ENCODE measurements at regions not wholly inside any gene's neighbourhood (a gene's known extent, or its start where the extent isn't known, plus 50 kb on each side); places are given as distances from the start of the nearest gene placed in this dataset.

DNA sequence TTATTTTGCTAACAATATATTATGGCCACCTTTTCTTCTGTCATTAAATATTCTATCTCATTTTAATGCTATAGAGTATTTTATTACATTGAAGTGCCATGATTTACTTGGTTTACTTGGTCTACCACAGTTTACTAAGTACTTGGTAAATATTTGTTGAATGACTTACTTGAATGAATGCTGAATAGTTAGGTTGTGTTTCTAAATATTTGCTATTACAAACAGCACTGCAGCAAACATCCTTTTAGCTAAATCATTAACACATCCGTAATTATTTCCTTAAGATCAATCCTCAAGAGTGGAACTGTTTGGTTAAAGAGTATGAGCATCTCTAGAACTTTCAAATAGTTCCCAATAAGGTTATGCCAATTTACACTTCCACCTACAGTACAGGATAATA is 318.7 kb downstream of the MYCN start:
- TF ChIP-seq, protein P1, sequence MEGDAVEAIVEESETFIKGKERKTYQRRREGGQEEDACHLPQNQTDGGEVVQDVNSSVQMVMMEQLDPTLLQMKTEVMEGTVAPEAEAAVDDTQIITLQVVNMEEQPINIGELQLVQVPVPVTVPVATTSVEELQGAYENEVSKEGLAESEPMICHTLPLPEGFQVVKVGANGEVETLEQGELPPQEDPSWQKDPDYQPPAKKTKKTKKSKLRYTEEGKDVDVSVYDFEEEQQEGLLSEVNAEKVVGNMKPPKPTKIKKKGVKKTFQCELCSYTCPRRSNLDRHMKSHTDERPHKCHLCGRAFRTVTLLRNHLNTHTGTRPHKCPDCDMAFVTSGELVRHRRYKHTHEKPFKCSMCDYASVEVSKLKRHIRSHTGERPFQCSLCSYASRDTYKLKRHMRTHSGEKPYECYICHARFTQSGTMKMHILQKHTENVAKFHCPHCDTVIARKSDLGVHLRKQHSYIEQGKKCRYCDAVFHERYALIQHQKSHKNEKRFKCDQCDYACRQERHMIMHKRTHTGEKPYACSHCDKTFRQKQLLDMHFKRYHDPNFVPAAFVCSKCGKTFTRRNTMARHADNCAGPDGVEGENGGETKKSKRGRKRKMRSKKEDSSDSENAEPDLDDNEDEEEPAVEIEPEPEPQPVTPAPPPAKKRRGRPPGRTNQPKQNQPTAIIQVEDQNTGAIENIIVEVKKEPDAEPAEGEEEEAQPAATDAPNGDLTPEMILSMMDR (IDR thresholded peaks at IDR 0.05; ENCODE audit: control insufficient read depth, extremely low read depth, insufficient read depth): no peak
- no peak for DNase-seq (ENCODE audit: low read depth)
- no peak overlapping the region for H3K4me3 ChIP-seq (ENCODE audit: low read depth, low read length)

DNA sequence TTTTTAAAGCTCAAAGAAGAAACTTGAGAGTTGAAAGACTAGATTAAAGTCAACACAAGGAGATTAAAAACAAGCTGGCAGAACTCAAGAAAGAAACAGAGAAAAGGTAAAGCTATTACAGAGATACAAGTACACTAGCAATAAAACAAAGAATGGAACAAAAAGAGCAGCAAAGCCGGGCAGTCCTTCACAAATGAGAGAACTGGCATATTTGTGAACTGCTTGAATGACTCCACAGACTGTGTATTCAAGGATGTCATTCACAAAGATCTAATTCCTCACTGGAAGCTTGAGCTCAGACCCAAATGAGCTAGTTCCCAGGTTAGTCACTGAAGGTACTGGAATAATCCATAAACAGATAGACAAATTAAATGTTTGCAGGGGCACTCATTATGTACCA is 318.0 kb downstream of the MYCN start:
- TF ChIP-seq, protein P1 (IDR thresholded peaks at IDR 0.05; ENCODE audit: control insufficient read depth, extremely low read depth, insufficient read depth): no peak
- DNase-seq (ENCODE audit: low read depth): no peak
- H3K4me3 ChIP-seq (ENCODE audit: low read depth, low read length): no peak overlapping the region

DNA sequence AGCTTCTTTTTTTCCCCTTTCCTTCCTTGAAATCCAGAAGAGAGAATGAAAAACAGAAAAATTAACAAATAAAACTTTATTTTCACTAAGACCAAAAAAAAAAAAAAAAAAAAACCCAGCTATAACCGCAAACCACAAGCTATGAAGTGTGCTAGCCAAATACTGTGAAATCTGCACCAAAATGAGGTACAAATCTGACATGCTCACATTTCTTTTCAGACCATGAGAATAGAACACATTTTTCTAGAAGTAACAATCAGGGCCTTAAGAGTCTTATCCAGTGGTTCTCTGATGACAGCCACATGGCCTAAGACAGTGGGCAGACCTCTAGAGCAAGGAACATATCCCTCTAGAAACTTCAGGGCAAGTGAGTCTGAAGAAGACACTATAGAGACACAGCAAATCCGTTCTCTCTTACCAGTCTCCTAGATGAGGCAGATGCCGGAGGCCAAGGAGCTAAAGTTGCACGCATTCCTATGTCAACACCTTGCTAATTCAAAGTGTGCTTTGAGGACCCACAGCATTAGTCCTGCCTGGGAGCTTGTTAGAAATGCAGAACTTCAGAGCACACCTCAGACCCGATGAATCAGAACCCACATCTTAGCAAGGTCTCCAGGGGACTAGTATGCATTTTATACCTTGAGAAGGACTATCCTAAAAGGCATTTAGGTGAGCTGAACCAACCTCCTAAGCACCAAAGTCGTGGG is 317.1 kb downstream of the MYCN start:
- DNase-seq (ENCODE audit: low read depth): no peak
- no peak overlapping the region for H3K4me3 ChIP-seq (ENCODE audit: low read depth, low read length)
- TF ChIP-seq, protein P1 (IDR thresholded peaks at IDR 0.05; ENCODE audit: control insufficient read depth, extremely low read depth, insufficient read depth): no peak

DNA sequence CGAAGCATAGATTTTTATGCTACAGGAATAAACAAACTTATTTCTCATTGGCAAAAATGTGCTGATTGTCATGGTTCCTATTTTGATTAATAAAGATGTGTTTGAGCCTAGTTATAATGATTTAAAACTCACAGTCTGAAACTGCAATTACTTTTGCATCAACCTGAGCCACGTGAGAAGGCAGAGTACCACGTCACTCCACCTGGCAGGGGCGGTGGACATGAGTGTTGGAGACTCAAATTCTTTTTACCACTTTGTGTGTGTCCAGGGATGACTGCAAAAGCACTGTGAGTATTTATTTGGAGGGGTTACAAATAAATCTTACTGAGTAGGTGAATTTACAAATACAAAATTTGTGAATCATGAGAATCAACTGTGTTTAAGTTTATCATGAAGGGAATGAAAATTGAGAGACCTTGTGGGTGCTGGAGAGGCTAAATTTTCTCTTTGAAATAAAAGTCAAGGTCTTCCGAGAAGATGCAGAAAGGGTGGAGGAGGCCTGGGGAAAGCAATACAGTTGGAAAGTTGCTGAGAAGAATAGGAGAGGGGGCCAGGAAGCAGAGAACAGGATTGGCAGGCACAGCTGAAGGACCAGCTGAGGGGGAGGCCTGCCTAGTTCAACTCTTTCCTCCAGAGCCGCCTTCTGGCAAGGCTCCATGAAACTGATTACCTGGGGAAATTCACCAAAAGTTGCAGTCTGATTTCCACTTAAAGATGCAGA is 316.4 kb downstream of the MYCN start:
- no peak for DNase-seq (ENCODE audit: low read depth)
- TF ChIP-seq, protein P1 (IDR thresholded peaks at IDR 0.05; ENCODE audit: control insufficient read depth, extremely low read depth, insufficient read depth): no peak
- H3K4me3 ChIP-seq (ENCODE audit: low read depth, low read length): no peak overlapping the region

DNA sequence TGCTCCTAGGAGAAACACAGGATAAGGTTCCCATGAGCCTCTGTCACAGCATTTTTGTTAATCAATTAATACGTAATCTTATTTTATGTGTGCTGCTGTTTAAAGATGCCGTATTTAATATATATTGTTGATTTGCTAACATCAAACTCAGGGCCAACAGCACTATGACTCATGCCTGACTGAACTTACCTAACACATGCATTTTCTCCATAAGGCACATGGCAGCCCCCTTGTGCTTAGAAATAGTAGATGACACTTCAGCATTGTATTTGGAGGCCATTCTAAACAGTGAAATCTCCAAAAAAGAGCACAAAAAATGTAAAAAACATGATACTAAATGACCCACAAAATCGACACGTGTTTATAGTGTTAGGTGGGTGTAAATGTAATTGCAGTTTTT is 314.8 kb downstream of the MYCN start:
- H3K4me3 ChIP-seq (ENCODE audit: low read depth, low read length): no peak overlapping the region
- TF ChIP-seq, protein P1 (IDR thresholded peaks at IDR 0.05; ENCODE audit: control insufficient read depth, extremely low read depth, insufficient read depth): no peak

DNA sequence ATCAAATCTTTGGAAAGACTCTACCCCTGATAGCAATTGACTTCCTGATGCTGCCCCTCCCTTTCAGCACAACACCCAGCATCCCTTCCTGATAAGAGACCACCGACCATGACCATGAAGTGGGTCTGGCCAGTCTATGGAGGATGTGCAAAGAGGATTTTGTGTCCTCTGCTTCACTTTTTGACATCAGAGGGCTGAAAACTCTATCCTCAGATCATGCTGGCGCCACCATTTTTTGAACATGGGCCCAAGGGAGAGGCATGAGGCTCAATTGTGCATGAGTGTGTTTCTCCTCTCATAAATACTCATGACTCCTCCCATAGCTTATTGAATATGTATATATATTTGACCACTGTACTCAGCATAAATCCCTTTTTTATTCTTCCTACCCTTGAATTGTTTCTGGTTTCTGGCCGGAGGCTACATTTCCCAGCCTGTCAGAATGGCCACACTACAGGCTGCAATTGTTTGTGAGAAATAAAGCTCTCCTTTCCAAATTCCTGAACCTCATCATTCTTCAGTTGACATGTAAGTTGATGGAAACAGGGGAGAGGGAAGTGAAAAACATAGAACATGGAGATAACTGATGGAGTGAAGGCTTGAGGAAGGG is 314.1 kb downstream of the MYCN start:
- H3K4me3 ChIP-seq (ENCODE audit: low read depth, low read length): no peak overlapping the region
- no peak for DNase-seq (ENCODE audit: low read depth)
- TF ChIP-seq, protein P1 (IDR thresholded peaks at IDR 0.05; ENCODE audit: control insufficient read depth, extremely low read depth, insufficient read depth): no peak

More for the DNA sequence above, 314.8 kb downstream of the MYCN start:
- DNase-seq (ENCODE audit: low read depth): no peak

Data from LNCaP clone FGC (cell line).